ENCODE measurements at regions not wholly inside any gene's neighbourhood (a gene's known extent, or its start where the extent isn't known, plus 50 kb on each side); places are given as distances from the start of the nearest gene placed in this dataset.

DNA sequence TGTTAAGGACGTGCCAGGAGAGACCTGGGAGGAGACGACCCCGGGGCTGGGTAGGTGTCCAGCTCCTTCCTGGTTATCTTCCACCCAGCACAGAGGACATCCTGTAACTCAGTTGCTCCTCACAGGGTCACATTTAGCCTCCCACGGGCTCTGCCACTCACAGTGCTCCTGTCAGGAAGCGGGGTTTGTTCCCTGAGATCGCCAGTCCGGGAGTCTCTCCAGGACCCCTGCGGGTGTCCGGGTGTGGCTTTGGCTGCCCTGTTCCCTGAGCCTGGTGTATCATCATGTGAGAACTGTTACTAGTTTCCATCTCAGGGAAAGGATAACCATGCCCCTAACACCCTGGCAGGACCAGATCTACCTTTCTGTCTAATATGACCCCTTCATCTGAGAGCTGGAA is 158.2 kb upstream of the RUNX1 start:
- no peak for DNase-seq
- H3K4me3 Mint-ChIP-seq = no peak overlapping the region
- no peak for ATAC-seq (ENCODE audit: low read depth)
- TF ChIP-seq, protein P1, sequence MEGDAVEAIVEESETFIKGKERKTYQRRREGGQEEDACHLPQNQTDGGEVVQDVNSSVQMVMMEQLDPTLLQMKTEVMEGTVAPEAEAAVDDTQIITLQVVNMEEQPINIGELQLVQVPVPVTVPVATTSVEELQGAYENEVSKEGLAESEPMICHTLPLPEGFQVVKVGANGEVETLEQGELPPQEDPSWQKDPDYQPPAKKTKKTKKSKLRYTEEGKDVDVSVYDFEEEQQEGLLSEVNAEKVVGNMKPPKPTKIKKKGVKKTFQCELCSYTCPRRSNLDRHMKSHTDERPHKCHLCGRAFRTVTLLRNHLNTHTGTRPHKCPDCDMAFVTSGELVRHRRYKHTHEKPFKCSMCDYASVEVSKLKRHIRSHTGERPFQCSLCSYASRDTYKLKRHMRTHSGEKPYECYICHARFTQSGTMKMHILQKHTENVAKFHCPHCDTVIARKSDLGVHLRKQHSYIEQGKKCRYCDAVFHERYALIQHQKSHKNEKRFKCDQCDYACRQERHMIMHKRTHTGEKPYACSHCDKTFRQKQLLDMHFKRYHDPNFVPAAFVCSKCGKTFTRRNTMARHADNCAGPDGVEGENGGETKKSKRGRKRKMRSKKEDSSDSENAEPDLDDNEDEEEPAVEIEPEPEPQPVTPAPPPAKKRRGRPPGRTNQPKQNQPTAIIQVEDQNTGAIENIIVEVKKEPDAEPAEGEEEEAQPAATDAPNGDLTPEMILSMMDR (IDR thresholded peaks at IDR 0.05) = no peak
- H3K27me3 Mint-ChIP-seq = no peaks in the 10 kb centered on the region
- no peak overlapping the region for H3K27ac Mint-ChIP-seq
- ChIA-PET CTCF (no interaction called here), POLR2A (interaction anchor here (1.4 kb wide), 1 partner anchor 18 kb away, joined by 5 read pairs; no protein-coding TSS in a partner anchor)
- no peaks in the 10 kb centered on the region for H3K36me3 Mint-ChIP-seq (ENCODE audit: low read depth)
- H3K9me3 Mint-ChIP-seq = peaks cover 6% of the 10 kb centered on the region
- H3K4me1 Mint-ChIP-seq = peaks cover 35% of the 10 kb centered on the region
- intact Hi-C loops (cut with micrococcal nuclease) = loop anchor here (2.0 to 5.0 kb wide), 2 partner anchors 15 to 70 kb away; no protein-coding TSS in a partner anchor

GRCh38 chr21:35206141-35207125 is 157.3 kb upstream of the RUNX1 start:
- TF ChIP-seq, protein P1 (IDR thresholded peaks at IDR 0.05) = no peak
- no peak for DNase-seq
- Mint-ChIP-seq H3K36me3 (ENCODE audit: low read depth) (no peaks in the 10 kb centered on the region), H3K9me3 (peaks cover 6% of the 10 kb centered on the region), H3K27ac (peak overlapping the region; percentile 81), H3K27me3 (no peaks in the 10 kb centered on the region), H3K4me1 (peaks cover 33% of the 10 kb centered on the region), H3K4me3 (peak overlapping the region; percentile 64)
- intact Hi-C loops (cut with micrococcal nuclease) = loop anchor here (1.0 to 5.0 kb wide), 3 partner anchors 16 to 156 kb away; no protein-coding TSS in a partner anchor
- ChIA-PET CTCF (interaction anchor here (1.5 to 2.7 kb wide), 3 partner anchors 12 to 194 kb away, joined by 4 to 12 read pairs (median 10); no protein-coding TSS in a partner anchor), POLR2A (interaction anchor here (0.6 to 3.5 kb wide), 12 partner anchors 8 to 909 kb away, joined by 3 to 23 read pairs (median 5); partner anchors contain the start of gene SETD4)
- peak; percentile 51 for ATAC-seq (ENCODE audit: low read depth)

- ChIA-PET POLR2A (interaction anchor here (0.7 to 3.5 kb wide), 11 partner anchors 14 to 855 kb away, joined by 3 to 23 read pairs (median 5); partner anchors contain the start of gene SETD4), CTCF (interaction anchor here (0.5 to 2.7 kb wide), 7 partner anchors 11 to 908 kb away, joined by 3 to 12 read pairs (median 4); no protein-coding TSS in a partner anchor)
- Mint-ChIP-seq H3K9me3 (peaks cover under 1% of the 10 kb centered on the region), H3K4me3 (peak overlapping the region; percentile 82), H3K36me3 (ENCODE audit: low read depth) (no peaks in the 10 kb centered on the region), H3K27me3 (no peaks in the 10 kb centered on the region), H3K4me1 (peaks cover 33% of the 10 kb centered on the region), H3K27ac (peak overlapping the region; percentile 81)
- TF ChIP-seq, protein P1 (IDR thresholded peaks at IDR 0.05) = no peak
- intact Hi-C loops (cut with micrococcal nuclease) = loop anchor here (1.0 to 5.0 kb wide), 2 partner anchors 16 to 68 kb away; no protein-coding TSS in a partner anchor
- DNase-seq = no peak
- peak; percentile 51 for ATAC-seq (ENCODE audit: low read depth)
Measured at GRCh38 chr21:35204850-35205541, 155.9 kb upstream of the RUNX1 start.

DNA sequence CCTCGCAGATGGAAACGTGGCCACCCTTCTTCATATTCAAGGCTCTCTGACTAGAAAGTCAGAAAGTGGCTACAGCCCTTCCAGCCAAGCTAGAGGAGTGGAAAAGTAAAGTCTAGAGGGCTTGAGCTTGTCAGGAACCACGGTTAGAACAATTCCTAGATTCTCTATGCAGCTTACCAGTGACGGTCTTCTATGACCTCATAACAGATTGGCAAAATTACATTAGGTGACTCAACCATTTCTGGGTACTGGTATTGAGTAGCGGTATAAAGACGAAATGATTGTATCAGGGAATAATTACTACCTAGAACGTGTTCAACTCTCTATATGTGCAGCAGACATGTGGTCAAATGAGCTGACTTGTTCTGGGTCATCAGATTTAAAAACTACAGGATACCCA is 155.0 kb upstream of the RUNX1 start:
- DNase-seq (no peak), ATAC-seq (ENCODE audit: low read depth) (no peak)
- Mint-ChIP-seq H3K27ac (no peak overlapping the region), H3K4me3 (no peak overlapping the region), H3K4me1 (peaks cover 37% of the 10 kb centered on the region), H3K27me3 (no peaks in the 10 kb centered on the region), H3K9me3 (no peaks in the 10 kb centered on the region), H3K36me3 (ENCODE audit: low read depth) (no peaks in the 10 kb centered on the region)
- POLR2A ChIA-PET = interaction anchor here (0.9 to 3.5 kb wide), 4 partner anchors 14 to 316 kb away, joined by 3 to 23 read pairs (median 4); no protein-coding TSS in a partner anchor
- intact Hi-C loops (cut with micrococcal nuclease) = no loop called here
- TF ChIP-seq, protein P1 (IDR thresholded peaks at IDR 0.05) = no peak
- CTCF ChIA-PET = interaction anchor here (0.6 to 2.7 kb wide), 4 partner anchors 13 to 196 kb away, joined by 3 to 12 read pairs (median 8); no protein-coding TSS in a partner anchor

All from activated B cell treated with CpG ODN at 0.5 μM for 24 hours (primary cell).